ENCODE measurements at regions not wholly inside any gene's neighbourhood (a gene's known extent, or its start where the extent isn't known, plus 50 kb on each side); places are given as distances from the start of the nearest gene placed in this dataset.
A peak's percentile ranks its signal among the peaks of the same experiment; 100 is the strongest.
"Not testable (repeated sequence)": the region's sequence is repeated elsewhere in the genome, so short reads cannot be mapped to it uniquely, and the experiment has no call there.

DNA sequence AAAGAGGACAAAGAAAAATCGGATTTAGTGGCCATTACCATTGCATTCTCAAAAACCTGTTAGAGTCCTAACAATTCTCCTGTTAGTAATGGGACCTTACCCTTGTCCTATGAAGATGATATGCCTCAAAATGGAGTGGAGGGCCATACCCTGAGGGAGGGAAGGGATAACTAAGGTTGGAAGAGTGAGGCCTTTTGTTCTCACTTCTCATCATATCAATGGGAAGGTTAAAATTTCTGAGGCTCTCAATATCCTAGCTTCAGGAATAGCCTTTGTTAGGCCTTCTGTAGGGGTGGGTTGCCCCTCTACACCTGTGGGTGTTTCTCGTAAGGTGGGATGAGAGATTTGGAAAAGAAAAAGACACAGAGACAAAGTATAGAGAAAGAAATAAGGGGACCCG, 109.4 kb upstream of the SGIP1 start:
- not testable (repeated sequence) for H3K56ac ChIP-seq (ENCODE audit: insufficient read length, low read depth, low read length); DNase-seq; H2BK5ac ChIP-seq (ENCODE audit: insufficient read length, low read length); H4K8ac ChIP-seq (replicated peaks; ENCODE audit: insufficient read length, low read depth, low read length); H3K23ac ChIP-seq (ENCODE audit: insufficient read length, low read depth, low read length); H3K27ac ChIP-seq (ENCODE audit: insufficient read length, low read depth, low read length); H3K23me2 ChIP-seq (ENCODE audit: insufficient read length, low read depth, low read length, poor library complexity, severe bottlenecking); H4K91ac ChIP-seq (ENCODE audit: insufficient read length, low read depth, low read length); H2BK12ac ChIP-seq (ENCODE audit: insufficient read length, low read depth, low read length); H3K27me3 ChIP-seq (ENCODE audit: insufficient read depth, low read length); H3K14ac ChIP-seq (ENCODE audit: insufficient read depth, low read length); H2BK120ac ChIP-seq (ENCODE audit: low read depth, low read length, poor library complexity, severe bottlenecking); H2BK15ac ChIP-seq (ENCODE audit: low read depth, low read length); H3K4ac ChIP-seq (ENCODE audit: low read depth, low read length); H3K4me1 ChIP-seq (ENCODE audit: insufficient read depth, low read length); H2AK5ac ChIP-seq (ENCODE audit: insufficient read length, low read length); H3K9ac ChIP-seq (ENCODE audit: extremely low read depth, insufficient read length, low read length); H4K5ac ChIP-seq (ENCODE audit: insufficient read length, low read depth, low read length); H2BK20ac ChIP-seq (ENCODE audit: low read depth, low read length, poor library complexity, severe bottlenecking); H2AFZ ChIP-seq (ENCODE audit: low read length); H3T11ph ChIP-seq (ENCODE audit: low read length); H4K20me1 ChIP-seq (ENCODE audit: control insufficient read depth, insufficient read depth, insufficient read length); H3K18ac ChIP-seq (ENCODE audit: insufficient read length, low read depth, low read length); H3K4me3 Mint-ChIP-seq; H3K4me2 ChIP-seq (ENCODE audit: insufficient read depth, insufficient read length, low read length); H3K9me3 ChIP-seq (ENCODE audit: control insufficient read depth, low read depth, low read length); H3K79me1 ChIP-seq (ENCODE audit: insufficient read depth, low read depth, low read length, poor library complexity, severe bottlenecking); H3K79me2 ChIP-seq (ENCODE audit: insufficient read depth, low read length); H3K27me3 Mint-ChIP-seq (ENCODE audit: low read depth)
- Mint-ChIP-seq H3K36me3 (ENCODE audit: insufficient read depth in 1 of 3, low read depth in 3 of 3) (peaks cover 11 to 41% (median 25%) of the 10 kb centered on the region in 3 experiments; a peak in 6 of 7 replicates), H3K9me3 (peaks cover 16 to 33% of the 10 kb centered on the region in 2 experiments), H3K27ac (peak overlapping the region in 2 of 3 experiments; percentile 98 to 99; a peak in 4 of 7 replicates), H3K4me1 (peaks cover 29 to 30% of the 10 kb centered on the region in 2 experiments)
- WGBS (ENCODE audit: extremely low coverage, insufficient read length, low lambda C conversion rate): no CpG with 5 or more reads among the region's 3 CpGs

Data from H9 (cell line).